ENCODE measurements at regions not wholly inside any gene's neighbourhood (a gene's known extent, or its start where the extent isn't known, plus 50 kb on each side); places are given as distances from the start of the nearest gene placed in this dataset.

DNA sequence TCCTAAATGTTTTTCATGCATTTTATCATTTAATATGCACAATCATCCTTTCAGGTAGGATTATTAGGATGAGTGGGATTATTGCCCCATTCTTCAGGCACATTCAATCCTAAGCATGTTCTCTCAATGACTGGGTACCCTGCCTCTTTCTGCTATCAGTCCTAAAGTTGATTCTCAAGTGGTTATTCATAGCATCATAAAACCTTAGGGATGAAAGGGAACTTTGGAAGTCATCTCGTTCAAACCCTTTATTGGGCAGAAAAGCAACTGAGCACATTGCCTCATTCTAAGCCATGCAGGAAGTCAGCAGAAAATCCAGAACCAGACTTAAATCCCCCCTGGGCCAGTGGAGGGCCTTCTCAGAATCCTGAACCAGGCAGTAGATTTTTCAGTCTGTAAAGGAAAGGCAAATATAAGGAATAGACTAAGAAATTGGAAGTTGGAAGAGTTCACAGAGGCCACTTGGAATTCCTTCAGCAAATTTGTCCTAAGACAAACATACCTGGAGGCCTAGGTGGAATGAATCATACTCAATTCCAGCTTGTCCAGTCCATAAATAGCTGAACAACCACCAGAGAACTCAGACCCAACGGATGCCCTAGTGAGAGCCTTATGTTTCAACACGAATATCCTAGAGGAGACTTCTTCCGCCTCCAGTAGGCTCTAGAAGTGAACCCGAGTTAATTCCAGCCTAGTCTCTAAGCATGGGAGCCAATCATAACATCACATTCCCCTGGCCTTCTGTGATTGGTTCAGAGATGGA is 62.7 kb downstream of the IRX6 start:
- Mint-ChIP-seq H3K4me1 (peaks cover 33% of the 10 kb centered on the region), H3K4me3 (no peak overlapping the region), H3K36me3 (ENCODE audit: low read depth) (no peaks in the 10 kb centered on the region), H3K9me3 (no peaks in the 10 kb centered on the region), H3K27me3 (ENCODE audit: insufficient read depth, low read depth, poor library complexity) (peaks cover 6% of the 10 kb centered on the region), H3K27ac (no peak overlapping the region)
- ATAC-seq (no peak), DNase-seq (ENCODE audit: low spot score) (no peak)
- no peaks in the 10 kb centered on the region for H3F3A ChIP-seq (replicated peaks; ENCODE audit: low read depth)
- no peak overlapping the region for H3K4me3 ChIP-seq
- no peak overlapping the region for H3K4me2 ChIP-seq
- H3K79me2 ChIP-seq (replicated peaks; ENCODE audit: insufficient read depth): no peaks in the 10 kb centered on the region
- H2AFZ ChIP-seq: no peak overlapping the region
- no peak overlapping the region for H3K27ac ChIP-seq (ENCODE audit: low read depth)
- H3K9me2 ChIP-seq (ENCODE audit: insufficient read depth): peaks cover 8% of the 10 kb centered on the region; the same call in 1 of the 2 replicates
- no peaks in the 10 kb centered on the region for H3K27me3 ChIP-seq (ENCODE audit: insufficient read depth)
- no peaks in the 10 kb centered on the region for H4K20me1 ChIP-seq (replicated peaks; ENCODE audit: insufficient read depth)
- peaks cover 34% of the 10 kb centered on the region for H3K4me1 ChIP-seq (ENCODE audit: insufficient read depth)
- TF ChIP-seq EZH2 (IDR thresholded peaks at IDR 0.05; ENCODE audit: low read depth, unreplicated experiment): no peak
- no peak for TF ChIP-seq JUNB (IDR thresholded peaks at IDR 0.05; ENCODE audit: unreplicated experiment)
- no peak for TF ChIP-seq POLR2AphosphoS5 (IDR thresholded peaks at IDR 0.05; ENCODE audit: low read depth)
- TF ChIP-seq, protein P1, sequence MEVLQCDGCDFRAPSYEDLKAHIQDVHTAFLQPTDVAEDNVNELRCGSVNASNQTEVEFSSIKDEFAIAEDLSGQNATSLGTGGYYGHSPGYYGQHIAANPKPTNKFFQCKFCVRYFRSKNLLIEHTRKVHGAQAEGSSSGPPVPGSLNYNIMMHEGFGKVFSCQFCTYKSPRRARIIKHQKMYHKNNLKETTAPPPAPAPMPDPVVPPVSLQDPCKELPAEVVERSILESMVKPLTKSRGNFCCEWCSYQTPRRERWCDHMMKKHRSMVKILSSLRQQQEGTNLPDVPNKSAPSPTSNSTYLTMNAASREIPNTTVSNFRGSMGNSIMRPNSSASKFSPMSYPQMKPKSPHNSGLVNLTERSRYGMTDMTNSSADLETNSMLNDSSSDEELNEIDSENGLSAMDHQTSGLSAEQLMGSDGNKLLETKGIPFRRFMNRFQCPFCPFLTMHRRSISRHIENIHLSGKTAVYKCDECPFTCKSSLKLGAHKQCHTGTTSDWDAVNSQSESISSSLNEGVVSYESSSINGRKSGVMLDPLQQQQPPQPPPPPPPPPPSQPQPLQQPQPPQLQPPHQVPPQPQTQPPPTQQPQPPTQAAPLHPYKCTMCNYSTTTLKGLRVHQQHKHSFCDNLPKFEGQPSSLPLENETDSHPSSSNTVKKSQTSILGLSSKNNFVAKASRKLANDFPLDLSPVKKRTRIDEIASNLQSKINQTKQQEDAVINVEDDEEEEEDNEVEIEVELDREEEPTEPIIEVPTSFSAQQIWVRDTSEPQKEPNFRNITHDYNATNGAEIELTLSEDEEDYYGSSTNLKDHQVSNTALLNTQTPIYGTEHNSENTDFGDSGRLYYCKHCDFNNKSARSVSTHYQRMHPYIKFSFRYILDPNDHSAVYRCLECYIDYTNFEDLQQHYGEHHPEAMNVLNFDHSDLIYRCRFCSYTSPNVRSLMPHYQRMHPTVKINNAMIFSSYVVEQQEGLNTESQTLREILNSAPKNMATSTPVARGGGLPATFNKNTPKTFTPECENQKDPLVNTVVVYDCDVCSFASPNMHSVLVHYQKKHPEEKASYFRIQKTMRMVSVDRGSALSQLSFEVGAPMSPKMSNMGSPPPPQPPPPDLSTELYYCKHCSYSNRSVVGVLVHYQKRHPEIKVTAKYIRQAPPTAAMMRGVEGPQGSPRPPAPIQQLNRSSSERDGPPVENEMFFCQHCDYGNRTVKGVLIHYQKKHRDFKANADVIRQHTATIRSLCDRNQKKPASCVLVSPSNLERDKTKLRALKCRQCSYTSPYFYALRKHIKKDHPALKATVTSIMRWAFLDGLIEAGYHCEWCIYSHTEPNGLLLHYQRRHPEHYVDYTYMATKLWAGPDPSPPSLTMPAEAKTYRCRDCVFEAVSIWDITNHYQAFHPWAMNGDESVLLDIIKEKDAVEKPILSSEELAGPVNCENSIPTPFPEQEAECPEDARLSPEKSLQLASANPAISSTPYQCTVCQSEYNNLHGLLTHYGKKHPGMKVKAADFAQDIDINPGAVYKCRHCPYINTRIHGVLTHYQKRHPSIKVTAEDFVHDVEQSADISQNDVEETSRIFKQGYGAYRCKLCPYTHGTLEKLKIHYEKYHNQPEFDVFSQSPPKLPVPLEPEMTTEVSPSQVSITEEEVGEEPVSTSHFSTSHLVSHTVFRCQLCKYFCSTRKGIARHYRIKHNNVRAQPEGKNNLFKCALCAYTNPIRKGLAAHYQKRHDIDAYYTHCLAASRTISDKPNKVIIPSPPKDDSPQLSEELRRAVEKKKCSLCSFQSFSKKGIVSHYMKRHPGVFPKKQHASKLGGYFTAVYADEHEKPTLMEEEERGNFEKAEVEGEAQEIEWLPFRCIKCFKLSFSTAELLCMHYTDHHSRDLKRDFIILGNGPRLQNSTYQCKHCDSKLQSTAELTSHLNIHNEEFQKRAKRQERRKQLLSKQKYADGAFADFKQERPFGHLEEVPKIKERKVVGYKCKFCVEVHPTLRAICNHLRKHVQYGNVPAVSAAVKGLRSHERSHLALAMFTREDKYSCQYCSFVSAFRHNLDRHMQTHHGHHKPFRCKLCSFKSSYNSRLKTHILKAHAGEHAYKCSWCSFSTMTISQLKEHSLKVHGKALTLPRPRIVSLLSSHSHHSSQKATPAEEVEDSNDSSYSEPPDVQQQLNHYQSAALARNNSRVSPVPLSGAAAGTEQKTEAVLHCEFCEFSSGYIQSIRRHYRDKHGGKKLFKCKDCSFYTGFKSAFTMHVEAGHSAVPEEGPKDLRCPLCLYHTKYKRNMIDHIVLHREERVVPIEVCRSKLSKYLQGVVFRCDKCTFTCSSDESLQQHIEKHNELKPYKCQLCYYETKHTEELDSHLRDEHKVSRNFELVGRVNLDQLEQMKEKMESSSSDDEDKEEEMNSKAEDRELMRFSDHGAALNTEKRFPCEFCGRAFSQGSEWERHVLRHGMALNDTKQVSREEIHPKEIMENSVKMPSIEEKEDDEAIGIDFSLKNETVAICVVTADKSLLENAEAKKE (CRISPR knock-in tag; IDR thresholded peaks at IDR 0.05): no peak
- TF ChIP-seq, protein P2, sequence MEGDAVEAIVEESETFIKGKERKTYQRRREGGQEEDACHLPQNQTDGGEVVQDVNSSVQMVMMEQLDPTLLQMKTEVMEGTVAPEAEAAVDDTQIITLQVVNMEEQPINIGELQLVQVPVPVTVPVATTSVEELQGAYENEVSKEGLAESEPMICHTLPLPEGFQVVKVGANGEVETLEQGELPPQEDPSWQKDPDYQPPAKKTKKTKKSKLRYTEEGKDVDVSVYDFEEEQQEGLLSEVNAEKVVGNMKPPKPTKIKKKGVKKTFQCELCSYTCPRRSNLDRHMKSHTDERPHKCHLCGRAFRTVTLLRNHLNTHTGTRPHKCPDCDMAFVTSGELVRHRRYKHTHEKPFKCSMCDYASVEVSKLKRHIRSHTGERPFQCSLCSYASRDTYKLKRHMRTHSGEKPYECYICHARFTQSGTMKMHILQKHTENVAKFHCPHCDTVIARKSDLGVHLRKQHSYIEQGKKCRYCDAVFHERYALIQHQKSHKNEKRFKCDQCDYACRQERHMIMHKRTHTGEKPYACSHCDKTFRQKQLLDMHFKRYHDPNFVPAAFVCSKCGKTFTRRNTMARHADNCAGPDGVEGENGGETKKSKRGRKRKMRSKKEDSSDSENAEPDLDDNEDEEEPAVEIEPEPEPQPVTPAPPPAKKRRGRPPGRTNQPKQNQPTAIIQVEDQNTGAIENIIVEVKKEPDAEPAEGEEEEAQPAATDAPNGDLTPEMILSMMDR (conservative IDR thresholded peaks at IDR 0.05; ENCODE audit: low read depth in 2 of 2): no peak
- TF ChIP-seq, protein P3, sequence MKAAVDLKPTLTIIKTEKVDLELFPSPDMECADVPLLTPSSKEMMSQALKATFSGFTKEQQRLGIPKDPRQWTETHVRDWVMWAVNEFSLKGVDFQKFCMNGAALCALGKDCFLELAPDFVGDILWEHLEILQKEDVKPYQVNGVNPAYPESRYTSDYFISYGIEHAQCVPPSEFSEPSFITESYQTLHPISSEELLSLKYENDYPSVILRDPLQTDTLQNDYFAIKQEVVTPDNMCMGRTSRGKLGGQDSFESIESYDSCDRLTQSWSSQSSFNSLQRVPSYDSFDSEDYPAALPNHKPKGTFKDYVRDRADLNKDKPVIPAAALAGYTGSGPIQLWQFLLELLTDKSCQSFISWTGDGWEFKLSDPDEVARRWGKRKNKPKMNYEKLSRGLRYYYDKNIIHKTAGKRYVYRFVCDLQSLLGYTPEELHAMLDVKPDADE (IDR thresholded peaks at IDR 0.05): no peak
- TF ChIP-seq ZNF114 (CRISPR knock-in tag; IDR thresholded peaks at IDR 0.05): no peak
- TF ChIP-seq CREB1 (CRISPR knock-in tag; IDR thresholded peaks at IDR 0.05; ENCODE audit: low read depth): no peak
- TF ChIP-seq EZH2phosphoT487 (IDR thresholded peaks at IDR 0.05; ENCODE audit: unreplicated experiment): no peak
- TF ChIP-seq NANOG (IDR thresholded peaks at IDR 0.05; ENCODE audit: borderline replicate concordance): no peak
- TF ChIP-seq, protein P4, sequence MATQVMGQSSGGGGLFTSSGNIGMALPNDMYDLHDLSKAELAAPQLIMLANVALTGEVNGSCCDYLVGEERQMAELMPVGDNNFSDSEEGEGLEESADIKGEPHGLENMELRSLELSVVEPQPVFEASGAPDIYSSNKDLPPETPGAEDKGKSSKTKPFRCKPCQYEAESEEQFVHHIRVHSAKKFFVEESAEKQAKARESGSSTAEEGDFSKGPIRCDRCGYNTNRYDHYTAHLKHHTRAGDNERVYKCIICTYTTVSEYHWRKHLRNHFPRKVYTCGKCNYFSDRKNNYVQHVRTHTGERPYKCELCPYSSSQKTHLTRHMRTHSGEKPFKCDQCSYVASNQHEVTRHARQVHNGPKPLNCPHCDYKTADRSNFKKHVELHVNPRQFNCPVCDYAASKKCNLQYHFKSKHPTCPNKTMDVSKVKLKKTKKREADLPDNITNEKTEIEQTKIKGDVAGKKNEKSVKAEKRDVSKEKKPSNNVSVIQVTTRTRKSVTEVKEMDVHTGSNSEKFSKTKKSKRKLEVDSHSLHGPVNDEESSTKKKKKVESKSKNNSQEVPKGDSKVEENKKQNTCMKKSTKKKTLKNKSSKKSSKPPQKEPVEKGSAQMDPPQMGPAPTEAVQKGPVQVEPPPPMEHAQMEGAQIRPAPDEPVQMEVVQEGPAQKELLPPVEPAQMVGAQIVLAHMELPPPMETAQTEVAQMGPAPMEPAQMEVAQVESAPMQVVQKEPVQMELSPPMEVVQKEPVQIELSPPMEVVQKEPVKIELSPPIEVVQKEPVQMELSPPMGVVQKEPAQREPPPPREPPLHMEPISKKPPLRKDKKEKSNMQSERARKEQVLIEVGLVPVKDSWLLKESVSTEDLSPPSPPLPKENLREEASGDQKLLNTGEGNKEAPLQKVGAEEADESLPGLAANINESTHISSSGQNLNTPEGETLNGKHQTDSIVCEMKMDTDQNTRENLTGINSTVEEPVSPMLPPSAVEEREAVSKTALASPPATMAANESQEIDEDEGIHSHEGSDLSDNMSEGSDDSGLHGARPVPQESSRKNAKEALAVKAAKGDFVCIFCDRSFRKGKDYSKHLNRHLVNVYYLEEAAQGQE (IDR thresholded peaks at IDR 0.05; ENCODE audit: unreplicated experiment): no peak
- TF ChIP-seq ZNF331 (CRISPR knock-in tag; IDR thresholded peaks at IDR 0.05; ENCODE audit: low read depth): no peak
- no peaks in the 10 kb centered on the region for H3K36me3 ChIP-seq (ENCODE audit: insufficient read depth)

All from GM23338 (cell line).